Left cardiac atrium (tissue), 4 donors: ENCODE measurements at regions not wholly inside any gene's neighbourhood (a gene's known extent, or its start where the extent isn't known, plus 50 kb on each side); places are given as distances from the start of the nearest gene placed in this dataset.
A peak's percentile ranks its signal among the peaks of the same experiment; 100 is the strongest.

Experiments
- ATAC-seq, 2 donors: fragments of 200-7000 bp; cut with Tn5 transposase; one replicate each; pipeline ENCODE4 v1.9.1; 2020; ENCODE audit warnings: mild to moderate bottlenecking in 2 of 2, moderate library complexity in 2 of 2
- DNase-seq: peaks from one replicate; pipeline ENCODE4 v3.0.0-alpha.2; 2020
- intact Hi-C, 2 donors: fragments of 100-400 bp; cut with DNase I; formaldehyde crosslinking; loops; one replicate each; pipeline versions ENCODE4 v1.14.1 to v1.15.1; 2022 to 2023
- donor health status: DM: no; HTN: yes; CAD: no.
- donor health status: DM: no; HTN: yes; CAD: no; lungs with severe emphysema.
- donor health status: DM: yes; HTN: yes; CAD: no.
- donor health status: Dilated cardiomyopathy.

DNA sequence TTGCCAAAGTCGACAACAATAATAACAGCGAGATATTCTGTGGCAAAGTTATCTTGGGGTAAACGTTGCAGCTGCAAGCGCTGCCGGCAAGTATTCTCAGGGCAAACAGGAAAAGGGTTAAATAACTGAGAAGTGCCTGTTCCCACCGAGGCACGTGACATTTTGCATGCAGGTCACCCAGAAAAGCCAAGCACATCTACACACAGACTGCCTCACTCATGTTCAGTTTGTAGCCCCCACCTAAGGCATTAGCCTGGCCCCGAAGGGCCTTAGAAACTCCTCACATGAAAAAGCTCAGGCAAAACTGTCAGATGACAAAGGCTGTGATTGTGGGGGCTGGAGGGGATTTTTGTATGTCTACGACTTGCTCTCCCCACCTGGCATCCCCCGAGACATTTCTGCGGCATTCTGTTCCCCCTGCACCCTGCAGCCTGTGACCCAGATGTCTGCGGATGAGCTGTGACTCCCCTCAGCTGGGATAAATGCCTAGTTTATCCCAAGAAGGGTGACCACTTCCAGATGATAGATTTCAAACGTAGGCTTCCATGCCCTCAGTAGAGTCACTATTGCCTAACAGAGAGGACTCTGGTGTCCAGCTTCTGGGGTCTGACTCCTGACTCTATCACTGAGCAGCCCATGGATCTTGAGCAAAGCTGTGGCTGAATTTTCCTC, 215.2 kb upstream of the SIX2 start:
- intact Hi-C loops: no loop called here
- DNase-seq: no peak
- no peak for ATAC-seq

DNA sequence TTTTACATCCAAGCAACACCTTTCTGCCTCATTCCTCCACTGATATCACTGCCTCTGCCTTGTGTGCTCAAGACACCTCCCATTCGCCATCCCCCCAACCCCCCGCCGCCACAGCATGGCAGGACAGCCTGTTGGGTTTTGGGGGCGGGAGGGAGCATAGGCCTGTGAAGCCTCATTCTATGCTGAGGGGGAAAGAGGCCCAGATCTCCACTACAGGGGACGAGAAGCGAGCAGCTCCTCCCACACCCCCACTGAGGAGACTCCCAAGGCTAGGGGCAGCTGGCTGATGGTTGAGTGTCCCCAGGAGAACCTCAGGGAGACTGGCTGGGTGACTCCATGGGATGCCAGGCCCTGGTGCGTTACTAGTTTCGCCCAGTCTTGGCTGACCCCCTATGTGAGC, 214.3 kb upstream of the SIX2 start:
- intact Hi-C loops: no loop called here
- DNase-seq: no peak
- ATAC-seq: no peak

DNA sequence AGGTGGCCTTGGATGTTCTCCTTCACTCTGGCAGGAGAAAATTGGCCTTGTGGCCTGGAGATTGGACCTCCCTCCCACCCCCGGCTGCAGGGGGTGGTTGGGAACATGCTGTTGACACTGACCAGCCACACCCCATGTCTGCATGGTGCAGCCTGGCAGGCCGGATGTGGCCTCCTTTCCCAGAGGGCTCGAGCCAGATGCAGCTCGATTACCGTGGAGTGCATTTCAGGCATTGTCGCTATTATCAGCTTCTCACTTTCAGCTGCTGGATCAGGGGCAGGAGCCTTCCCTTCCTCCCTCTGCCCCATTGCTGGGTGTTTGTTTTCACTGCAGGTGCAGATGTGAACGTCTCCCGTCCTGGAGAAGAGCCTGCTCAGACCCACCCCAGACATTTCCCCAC, 211.0 kb upstream of the SIX2 start:
- ATAC-seq (no peak), DNase-seq (no peak)
- intact Hi-C loops: no loop called here

DNA sequence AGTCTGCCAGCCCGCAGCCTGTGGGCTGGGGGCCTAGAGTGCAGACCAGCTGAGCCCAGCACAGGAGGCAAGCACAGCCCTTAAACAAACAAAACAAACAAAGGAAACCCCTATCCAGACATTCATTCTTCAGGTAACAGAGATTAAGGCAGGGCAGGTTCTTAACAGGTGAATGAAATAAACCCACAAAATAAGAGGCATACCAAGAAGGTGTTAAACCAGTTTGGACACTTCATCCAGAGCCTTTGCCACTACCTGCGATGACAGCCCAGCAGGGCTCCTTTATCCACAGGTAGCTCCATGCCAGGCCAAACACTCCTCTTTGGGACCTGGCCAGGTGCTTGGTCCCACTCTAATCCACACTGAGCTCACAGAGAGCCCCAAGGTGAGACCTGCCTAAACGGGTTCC, 209.7 kb upstream of the SIX2 start:
- DNase-seq: no peak
- intact Hi-C loops: no loop called here
- ATAC-seq: no peak

DNA sequence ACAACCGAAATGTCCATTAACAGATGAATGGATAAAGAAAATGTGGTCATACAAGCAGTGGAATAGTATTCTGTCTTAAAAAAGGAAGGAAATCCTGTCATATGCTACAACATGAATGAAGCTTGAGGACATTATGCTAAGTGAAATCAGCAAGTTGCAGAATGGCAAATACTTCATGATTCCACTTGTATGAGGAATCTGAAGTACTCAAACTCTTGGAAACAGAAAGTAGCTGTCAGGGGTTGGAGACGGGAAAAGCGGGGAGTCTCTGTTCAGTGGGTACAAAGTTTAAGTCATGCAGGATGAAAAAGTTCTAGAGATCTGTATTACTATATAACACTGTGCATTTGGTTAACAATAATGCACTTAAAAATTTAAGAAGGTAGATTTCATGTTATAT, 209.0 kb upstream of the SIX2 start:
- DNase-seq (no peak), ATAC-seq (no peak)
- intact Hi-C loops: no loop called here

DNA sequence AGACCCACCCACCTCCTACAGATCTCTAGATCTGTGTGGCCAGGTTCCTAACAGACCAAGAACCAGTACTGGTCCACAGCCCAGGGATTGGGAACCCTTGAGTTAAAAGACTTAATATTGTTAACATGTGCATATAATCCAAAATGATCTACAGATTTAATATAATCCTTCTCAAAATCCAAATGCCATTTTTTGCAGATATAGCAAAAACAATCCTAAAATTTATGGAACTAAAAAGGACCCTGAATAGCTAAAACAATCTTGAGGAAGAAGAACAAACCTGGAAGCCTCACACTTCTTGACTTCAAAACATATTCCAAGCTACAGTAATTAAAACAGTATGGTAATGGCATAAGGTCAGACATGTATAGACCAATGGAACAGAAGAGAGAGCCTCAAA, 206.9 kb upstream of the SIX2 start:
- no peak for ATAC-seq
- no peak for DNase-seq
- intact Hi-C loops: no loop called here

DNA sequence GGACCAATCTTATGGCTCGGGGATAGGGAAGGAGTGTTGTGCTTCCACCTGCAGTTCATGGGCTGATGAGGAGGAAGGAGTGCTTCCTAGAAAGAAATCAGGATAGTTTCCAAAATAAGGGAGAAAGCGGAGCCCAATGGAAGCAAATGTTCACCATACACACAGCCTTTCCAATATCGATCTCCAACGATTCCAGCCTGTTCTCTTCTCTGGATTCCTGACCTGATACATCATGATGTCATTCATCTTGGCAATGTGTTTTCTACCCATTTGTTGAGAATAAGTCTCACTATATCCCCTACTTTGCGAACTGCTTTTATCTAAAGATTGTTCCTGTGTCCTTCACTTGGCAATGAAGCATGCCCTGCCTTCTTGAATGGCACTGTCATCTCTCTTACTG, 205.3 kb upstream of the SIX2 start:
- DNase-seq: no peak
- intact Hi-C loops: no loop called here
- no peak for ATAC-seq

DNA sequence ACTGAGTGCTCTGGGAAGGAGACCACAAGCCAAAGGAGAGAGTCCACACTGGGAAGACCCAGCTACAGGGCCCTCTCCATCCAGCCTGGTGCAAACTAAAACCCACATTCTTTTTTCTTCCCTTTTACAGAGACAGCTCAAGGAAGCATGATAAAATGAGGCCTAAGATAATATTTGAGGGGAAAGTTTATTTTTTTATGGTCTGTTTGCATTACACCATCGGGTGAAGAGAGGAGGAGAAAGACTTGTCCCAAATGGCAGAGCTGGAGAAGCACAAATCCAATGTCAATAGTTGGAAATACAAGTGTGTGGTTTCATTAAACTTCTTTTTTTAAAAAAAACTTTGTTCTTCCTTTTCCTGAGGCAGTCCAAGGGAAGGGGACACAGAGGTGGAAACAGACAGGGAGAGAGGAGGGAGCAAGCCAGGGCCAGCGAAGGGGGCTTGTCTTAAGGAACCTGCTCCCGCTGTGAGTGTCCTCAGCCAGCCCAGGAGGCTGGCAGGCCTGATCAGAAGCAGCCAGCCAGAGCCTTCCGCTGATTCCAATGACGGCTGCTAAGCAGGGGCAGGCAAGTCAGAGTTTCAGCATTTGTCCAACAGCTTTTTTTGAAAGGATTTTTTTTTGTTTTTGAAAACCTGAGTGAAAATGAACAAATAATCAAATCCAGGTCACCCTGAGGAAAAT, 203.8 kb upstream of the SIX2 start:
- DNase-seq: no peak
- intact Hi-C loops: no loop called here
- no peak for ATAC-seq

DNA sequence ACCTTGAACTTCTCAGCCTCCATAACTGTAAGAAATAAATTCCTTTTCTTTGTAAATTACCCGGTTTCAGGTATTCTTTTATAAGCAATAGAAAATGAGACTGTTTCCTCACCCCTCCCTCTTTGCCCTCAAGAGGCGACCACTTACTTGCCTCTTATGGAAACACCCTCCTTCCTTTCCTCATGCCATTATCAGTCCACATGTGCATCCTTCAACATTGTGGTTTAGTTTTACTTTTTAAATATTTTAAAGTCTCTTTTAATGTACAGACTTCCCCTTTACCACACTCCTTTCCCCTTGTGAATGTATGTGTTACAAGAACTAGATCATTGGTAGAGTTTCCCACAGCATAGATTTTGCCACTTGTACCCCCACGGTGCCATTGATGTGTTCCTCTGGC, 202.4 kb upstream of the SIX2 start:
- intact Hi-C loops: no loop called here
- no peak for DNase-seq
- ATAC-seq: no peak

DNA sequence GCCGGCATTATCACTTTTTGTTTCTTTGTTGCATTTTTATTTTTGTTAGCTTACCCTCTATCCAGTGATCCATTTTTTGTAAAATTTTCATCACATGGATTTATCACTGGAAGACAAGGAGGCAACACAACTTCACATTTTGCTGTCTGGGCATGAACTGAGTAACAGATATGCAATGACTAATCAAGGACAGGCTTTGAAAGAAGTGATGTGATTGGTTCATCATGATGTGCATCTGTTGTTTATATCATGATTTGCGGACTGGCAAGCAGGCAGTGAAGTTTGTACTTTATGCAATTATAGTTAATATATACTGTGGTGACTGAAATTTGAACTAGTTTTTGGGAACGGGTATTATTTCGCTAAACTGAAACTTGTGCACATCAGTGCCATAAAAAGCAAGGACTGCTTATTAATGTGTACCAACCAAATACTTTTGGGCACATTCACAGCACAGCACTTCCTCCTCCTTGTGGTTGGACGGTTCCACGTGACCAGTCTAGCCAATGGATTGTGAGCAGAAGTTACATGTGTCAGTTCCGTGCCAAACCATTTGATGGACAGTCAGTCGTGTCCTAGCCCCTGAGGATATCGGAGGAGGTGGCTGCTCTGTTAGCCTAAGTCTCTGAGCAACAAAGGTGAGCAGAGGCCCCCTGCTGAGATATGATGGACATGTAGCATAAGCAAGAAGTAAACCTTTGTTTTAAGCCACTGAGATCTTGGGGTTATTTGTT, 201.4 kb upstream of the SIX2 start:
- intact Hi-C loops: no loop called here
- DNase-seq (no peak), ATAC-seq (no peak)

DNA sequence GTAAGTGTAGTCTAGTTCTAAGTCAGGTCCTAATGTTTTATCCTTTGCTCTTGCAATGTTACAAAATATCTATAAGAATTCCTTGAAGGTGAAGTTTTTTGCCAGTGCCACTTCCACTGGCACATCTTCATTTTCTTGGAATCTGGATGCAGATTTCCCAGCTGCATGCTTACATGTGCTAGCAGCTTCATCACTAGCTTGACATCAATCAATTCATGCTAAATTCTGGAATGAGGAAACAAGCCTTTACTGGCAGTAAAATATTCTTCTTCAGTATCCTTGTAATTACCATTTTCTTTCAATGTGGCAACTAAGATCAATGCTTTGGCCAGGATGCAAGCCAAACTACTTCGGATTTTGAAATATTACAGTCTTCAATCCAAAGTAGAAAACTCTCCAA, 200.6 kb upstream of the SIX2 start:
- ATAC-seq (no peak), DNase-seq (no peak)
- intact Hi-C loops: no loop called here

DNA sequence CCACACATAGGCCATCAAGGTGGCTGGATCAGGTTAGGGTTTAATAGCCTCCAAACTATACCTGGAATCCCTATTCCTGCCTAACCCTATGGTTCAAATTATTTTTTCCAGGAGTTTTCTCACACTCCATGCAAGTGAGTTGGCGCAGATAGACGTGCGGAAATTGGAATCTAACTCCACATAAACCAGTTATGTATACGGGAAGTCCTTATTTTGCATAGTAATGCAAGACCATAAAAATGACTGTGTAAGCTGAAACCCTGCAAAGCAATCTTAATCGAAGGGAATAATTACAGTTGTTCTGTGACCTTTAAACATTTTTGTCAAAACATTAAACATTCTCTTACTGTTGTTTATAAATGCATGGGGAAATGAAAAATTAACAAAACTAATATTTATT, 200.1 kb upstream of the SIX2 start:
- DNase-seq (no peak), ATAC-seq (no peak)
- intact Hi-C loops: no loop called here

DNA sequence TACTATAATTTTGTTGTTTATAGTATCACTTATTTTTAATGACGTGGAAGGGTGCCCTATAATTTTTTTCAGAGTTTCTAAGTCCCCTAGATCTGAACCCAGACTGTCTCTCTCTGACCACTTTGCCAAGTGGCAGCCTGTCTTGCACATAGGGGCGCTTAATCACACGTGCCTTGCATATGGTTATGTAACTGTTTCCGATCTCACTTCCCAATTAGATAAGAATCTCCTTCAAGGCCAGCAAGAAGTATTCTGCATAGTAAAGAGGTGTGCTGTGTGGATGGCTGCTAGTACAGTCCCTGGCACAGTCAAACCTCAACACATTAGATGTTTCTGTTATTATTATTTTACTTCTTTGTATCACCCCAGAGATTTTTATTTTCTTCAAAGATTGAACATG, 197.8 kb upstream of the SIX2 start:
- intact Hi-C loops: no loop called here
- no peak for ATAC-seq
- no peak for DNase-seq

DNA sequence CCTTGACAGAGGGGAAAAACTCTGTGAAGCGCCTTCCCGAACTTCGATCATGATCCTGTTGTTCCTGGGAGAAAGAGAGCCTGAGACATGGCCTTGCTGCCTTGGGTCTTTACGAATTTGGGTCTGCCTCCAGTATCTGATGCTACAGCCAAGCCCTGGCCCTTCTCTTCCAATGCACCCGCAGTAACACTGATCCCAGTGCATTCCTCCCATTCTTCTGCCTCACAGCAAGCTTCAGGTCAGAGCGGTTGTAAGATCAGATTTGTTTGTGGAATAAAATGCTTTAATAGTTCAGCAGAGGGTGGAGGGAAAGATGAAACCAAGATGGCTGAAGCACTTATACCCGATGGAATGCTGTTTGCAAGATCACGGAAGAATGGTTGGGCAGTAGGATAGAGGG, 196.7 kb upstream of the SIX2 start:
- intact Hi-C loops: no loop called here
- ATAC-seq (no peak), DNase-seq (no peak)

DNA sequence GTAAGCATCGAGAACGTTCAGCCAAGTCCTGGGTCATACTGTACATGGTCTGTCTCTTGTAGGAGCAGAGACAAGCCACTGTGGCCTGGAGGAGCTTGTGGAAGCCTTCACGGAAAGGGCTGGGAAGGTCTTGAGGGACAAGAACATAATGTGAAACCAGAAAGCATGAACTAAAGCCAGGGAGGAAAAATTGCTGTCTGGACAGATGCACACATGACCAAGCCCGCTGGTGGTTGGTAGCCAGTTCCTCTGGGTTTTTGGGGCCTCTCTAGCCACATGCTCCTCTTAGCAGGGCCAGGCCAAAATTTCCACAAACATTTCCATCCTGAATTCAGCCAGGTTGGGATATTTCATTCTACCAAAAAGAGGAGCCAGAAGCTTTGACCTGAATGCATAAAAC, 196.2 kb upstream of the SIX2 start:
- DNase-seq: no peak
- ATAC-seq: no peak
- intact Hi-C loops: no loop called here

DNA sequence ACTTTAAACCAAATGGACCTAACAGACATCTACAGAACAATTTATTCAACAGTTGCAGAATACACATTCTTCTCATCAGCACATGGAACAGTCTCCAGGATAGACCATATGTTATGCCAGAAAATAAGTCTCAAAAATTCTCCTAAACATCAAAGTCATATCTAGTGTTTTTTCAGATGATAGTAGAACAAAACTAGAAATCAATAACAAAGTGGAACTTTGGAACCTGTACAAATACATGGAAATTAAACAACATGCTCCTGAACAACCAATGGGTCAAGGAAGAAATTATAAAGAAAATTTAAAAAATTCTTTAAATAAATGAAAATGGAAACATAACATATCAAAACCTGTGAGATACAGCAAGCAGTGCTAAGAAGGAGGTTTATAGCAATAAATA, 194.1 kb upstream of the SIX2 start:
- DNase-seq (no peak), ATAC-seq (no peak)
- intact Hi-C loops: no loop called here

DNA sequence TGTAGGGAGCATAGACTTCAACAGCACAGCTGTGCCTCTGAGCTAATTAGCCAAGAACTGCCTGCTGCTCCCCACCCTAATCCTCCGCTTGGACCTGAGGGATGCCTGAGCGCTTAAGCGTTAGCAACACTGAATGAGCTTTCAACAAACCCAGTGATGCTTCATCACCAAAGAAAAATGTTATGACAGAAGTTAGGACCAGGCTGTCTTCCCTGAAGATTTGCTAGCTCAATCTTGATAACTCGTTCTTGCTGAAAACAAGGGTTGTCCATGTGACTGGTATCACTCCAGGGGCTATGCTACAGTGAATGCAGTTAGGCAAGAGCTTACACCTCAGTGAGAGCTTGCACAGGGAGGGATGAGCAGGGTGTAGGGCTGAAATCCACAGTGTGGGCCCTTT, 190.7 kb upstream of the SIX2 start:
- DNase-seq (no peak), ATAC-seq (peak in 1 of 2 donors; percentile 76)
- intact Hi-C loops: no loop called here

DNA sequence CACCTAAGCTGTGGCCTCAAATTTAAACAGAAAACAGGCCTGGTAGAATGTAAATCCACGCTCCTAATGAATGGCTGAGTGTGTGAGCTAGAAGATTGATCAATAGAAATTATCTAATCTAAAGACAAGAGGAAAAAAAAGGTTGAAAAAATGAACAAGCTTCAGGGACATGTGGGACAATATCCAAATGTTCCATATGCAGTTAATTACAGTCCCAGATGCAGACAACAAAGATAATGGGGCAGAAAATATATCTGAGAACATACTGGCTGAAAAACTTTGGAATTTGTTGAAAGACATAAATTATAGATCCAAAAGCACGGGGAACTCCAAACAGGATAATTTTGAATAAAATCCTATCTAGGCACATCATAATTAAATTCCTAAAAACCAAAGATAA, 186.7 kb upstream of the SIX2 start:
- intact Hi-C loops: no loop called here
- DNase-seq (no peak), ATAC-seq (no peak)

DNA sequence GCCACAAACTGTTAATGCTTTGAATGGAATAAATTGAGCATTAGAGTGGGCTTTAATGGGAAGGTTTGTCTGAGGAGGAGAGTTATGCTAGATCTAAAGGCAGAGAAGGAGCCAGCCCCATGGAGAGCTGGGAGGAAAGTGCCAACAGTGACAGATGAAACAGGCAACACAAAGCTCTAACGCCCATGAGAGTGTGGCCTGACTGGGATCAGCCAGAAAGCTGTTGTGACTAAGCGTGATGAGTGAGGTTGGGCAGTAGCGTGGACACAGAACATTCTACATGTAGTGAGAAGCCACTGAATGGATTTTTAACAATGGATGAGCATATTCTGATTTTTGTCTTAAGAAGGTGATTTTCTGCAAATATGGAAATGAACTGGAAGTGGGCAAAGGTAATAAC, 185.3 kb upstream of the SIX2 start:
- no peak for ATAC-seq
- intact Hi-C loops: no loop called here

DNA sequence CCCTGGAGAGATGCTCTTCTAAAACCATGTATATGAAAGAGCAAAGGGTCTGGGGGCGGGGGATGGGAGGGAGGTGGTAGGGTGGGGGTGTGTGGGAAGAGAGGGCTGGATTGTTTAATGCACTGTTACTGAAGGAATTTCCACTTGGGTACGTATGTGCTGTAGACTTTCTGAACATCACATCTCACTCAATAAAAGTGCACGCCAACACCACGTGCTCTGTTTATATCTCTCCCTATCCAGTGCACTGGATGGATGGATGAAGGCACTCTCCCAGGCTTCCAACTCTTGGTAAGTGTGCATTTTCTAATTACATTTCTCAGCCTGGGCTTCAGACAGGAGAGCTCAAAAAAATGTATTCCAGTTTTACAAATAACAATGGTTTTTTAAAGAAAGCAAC, 184.3 kb upstream of the SIX2 start:
- ATAC-seq (no peak), DNase-seq (no peak)
- intact Hi-C loops: no loop called here

More for the DNA sequence above, 185.3 kb upstream of the SIX2 start:
- DNase-seq: no peak

DNA sequence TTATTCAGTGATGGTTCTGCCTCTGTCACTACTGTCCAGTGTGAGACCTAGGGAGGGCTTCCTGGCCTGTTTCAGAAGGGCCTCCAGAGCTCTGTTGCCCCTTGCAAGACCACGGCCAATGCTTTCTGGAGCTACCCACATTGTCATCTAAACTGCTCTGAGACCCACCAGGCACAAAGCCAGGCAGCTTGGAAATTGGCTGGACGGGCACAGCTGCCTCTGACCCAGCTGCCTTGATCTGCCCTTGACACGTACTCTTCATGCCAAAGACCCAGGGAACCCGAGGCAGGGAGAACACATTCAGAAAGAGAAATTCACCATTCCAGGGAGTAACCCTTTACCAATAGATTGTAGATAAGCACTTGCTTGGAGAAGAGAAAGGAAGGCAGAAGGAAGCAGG, 183.7 kb upstream of the SIX2 start:
- DNase-seq: no peak
- ATAC-seq: peak in 1 of 2 donors; percentile 14
- intact Hi-C loops: no loop called here
